ENCODE measurements at regions not wholly inside any gene's neighbourhood (a gene's known extent, or its start where the extent isn't known, plus 50 kb on each side); places are given as distances from the start of the nearest gene placed in this dataset.

- no peak for DNase-seq (ENCODE audit: low spot score)
Observed at GRCh38 chr4:153976954-153977353, 188.1 kb upstream of the SFRP2 start.

- DNase-seq (ENCODE audit: low spot score), result no peak
Observed at GRCh38 chr4:153974452-153974851, 185.6 kb upstream of the SFRP2 start.

- no peak for DNase-seq (ENCODE audit: low spot score)
Observed at GRCh38 chr4:153973942-153974341, 185.1 kb upstream of the SFRP2 start.

DNA sequence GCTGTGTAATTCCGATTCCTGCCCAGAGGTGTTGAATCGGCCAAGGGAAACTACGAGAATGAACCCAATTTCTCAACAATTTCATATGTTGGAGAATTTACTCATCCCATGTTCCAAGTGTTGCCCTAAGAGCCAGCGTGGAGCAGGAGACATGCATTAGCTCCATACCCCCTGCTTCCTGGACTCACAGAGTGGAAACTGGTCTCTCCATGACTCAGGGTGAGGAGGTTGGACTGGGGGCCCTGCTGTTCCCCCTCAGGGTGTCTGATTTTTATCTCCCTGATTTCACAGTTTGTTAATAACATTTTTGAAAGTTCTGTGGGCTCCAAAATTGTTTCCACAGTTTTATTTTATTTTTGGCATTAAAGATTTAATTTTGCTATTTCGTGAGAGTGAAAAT lies 183.0 kb upstream of the SFRP2 start:
- no peak for DNase-seq (ENCODE audit: low spot score)

DNA sequence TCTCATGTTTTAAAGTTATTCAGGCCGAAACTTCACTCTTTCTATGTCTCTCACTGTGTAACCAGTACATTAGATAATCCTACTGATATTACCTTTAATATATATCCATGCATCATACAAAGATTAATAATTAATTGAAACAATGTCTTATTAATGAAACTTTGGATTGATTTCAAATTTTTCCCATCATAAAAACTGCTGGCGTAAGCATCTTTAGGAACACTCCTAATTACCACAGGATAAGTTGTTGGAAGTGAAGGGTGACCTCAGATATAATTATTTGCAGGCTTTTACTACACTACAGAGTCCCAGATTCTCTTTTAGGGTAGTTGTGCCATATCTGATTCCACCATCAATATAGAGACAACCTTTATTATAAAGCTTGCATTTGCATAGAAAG lies 181.3 kb upstream of the SFRP2 start:
- no peak for DNase-seq (ENCODE audit: low spot score)

GRCh38 chr4:153969542-153969941 lies 180.7 kb upstream of the SFRP2 start:
- DNase-seq (ENCODE audit: low spot score), result no peak

- DNase-seq (ENCODE audit: low spot score), result no peak
Observed at GRCh38 chr4:153966641-153967040, 177.8 kb upstream of the SFRP2 start.

- DNase-seq (ENCODE audit: low spot score), result no peak
Observed at GRCh38 chr4:153963216-153963615, 174.3 kb upstream of the SFRP2 start.

DNA sequence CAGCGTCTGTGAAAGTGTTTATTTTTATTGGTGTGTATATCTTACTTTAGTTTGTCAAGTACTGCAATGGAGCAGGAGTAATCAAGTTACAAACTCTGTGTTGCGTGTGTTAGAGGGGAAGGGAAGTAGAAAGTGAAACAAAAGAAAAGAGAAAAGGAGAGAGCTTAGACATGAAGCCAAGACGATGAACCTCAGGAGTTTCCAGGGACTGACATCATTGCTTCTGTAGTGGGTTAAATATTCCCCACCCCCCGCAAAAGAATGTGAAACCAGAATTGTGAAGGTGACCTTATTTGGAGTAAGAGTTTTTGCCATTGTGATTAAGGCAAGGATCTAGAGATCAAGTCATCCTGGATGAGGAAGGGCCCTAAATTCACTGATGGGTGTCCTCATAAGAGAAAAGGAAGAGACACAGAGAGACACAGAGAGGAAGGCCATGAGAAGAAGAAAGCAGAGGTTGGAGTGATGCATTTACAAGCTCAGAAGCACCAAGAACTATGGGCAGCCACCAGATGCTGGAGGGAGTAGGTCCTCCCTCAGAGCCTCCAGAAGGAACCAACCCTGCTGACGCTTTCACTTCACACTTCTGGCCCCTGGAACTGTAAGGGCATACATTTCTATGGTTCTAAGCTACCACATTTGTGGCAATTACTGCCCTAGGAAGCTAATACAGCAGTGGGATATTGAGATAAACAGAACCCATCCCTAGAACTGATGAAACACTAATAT lies 173.6 kb upstream of the SFRP2 start:
- no peak for DNase-seq (ENCODE audit: low spot score)

DNA sequence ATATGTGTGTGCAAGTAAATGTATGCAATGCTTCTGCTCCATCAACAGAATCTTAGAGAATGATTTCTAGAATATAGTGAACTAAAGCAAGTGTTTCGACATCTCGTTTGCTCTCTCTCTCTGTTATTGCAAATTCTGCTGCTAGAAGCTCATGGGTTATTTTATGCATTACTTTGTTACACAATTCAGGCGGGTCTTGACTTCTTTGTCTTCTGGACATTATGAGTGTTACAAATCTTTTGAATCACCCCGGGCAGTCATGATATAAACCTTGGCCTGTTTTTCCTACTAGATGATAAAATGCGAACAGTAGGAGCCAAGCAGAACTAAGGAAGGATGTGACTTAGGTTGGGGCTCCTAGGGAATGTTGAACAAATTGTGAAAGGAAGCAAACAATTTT lies 166.4 kb upstream of the SFRP2 start:
- DNase-seq (ENCODE audit: low spot score), result no peak

DNA sequence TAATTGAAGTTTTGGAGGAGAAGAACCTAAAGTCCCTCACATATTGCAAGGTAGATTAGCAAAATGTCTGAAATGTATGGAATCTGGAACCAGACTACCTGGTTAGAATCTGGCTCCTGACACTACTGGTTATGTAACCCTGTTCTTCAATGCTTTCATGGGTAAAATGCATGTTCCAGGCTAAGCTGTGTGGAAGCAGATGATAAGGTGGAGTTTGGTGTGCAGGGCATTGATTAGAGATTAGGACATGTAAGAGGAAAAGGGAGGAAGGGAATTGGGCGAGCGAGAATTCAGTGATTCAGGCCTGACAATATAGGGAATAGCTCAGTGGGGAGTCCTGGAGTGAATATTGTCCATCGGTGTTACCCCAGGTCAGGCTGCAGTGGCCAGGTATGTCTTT lies 165.8 kb upstream of the SFRP2 start:
- no peak for DNase-seq (ENCODE audit: low spot score)

DNA sequence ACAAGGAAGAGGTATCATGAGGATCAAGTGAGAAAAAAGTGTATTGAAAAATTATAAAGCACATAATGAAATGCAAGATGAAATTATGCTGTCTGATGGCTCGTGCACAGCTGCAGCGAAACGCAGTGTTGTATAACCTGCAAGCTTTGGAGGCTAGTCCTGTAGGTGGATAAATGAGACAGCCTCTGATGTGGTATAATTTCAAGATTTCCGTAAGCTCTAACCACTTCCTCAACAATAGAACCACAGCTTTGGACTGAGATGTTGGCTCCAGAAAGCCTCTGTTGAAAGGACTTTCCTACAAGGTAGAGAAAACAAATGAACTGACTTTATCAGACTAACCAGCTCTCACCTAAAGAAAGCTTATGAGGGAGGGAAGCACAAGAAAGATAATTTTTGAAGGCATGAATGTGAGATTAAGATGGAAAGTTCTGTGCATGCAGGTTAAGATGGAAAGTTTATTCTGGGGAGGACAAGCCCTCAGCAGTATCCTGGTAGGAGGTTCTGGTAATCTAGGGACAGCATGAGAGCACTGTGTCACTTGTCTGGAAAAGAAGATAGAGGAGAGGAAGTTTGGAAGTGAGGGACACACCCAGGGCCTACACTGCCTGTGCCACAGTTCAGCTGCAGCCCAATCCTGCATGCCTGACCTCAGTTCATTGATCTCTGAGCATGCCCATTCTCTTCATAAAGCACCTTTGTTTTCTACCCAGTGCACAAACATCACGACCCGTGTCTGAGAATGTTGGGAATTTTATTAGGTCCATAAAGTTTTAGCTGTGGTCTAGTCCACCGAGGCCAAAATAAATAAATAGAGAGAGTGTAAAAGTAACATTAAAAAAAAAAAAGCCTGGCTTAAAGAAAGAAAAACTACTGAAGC lies 161.5 kb upstream of the SFRP2 start:
- no peak for DNase-seq (ENCODE audit: low spot score)

DNA sequence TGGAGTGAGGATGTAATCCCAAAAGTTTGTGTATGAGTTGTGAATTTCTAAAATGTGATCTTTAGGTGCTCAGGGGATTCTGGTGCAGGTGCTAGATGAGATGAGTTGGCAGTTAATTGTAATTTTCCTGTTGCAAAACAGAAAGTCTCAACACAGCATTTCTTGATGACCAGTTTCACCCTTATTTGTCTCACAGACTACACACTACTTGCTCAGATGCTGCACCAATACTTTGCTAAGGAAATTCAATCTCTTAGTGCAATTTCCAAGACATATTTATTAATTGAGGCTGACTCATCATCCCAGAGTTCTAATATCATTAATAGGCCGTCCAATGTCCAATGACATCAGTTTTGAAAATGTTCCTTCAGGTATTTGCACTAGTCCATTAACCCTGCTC lies 159.2 kb upstream of the SFRP2 start:
- no peak for DNase-seq (ENCODE audit: low spot score)

DNA sequence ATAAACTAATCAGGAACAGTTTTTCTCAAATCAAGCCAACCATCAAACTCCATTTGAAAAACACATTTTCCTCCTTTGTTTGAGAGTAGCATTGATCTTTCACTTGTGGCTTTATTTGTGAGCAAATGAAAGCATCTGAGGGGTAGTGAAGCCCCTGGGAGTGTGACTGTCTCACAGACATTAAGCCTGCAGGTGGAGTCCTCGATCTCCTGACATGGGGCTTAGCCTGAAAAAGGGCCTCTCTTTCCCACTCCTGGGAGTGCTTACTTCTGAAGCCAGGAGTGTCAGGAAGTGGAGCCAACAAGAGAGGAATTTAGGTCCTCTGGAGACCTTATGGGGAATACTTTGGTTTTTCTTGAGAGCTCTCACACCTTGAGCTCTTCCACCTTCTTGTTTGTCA lies 158.2 kb upstream of the SFRP2 start:
- DNase-seq (ENCODE audit: low spot score), result no peak

DNA sequence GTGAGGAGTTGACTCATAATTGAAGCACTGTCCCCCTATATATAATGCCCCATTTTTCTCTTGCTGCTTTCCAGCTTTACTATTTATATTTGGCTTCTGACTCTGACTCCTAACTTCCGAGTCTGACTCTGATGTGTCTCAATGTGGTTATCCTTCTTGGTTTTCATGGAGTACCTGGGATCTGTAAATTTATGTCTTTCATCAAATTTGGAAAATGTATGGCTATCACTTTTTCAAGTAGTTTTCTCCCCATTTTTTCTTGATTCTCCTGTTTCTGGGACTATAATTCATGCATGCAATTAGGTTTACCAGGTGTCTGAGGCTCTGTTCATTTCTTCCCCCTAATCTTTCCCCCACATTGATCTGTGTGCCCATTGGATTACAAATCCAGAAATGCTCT lies 156.8 kb upstream of the SFRP2 start:
- DNase-seq (ENCODE audit: low spot score), result no peak

DNA sequence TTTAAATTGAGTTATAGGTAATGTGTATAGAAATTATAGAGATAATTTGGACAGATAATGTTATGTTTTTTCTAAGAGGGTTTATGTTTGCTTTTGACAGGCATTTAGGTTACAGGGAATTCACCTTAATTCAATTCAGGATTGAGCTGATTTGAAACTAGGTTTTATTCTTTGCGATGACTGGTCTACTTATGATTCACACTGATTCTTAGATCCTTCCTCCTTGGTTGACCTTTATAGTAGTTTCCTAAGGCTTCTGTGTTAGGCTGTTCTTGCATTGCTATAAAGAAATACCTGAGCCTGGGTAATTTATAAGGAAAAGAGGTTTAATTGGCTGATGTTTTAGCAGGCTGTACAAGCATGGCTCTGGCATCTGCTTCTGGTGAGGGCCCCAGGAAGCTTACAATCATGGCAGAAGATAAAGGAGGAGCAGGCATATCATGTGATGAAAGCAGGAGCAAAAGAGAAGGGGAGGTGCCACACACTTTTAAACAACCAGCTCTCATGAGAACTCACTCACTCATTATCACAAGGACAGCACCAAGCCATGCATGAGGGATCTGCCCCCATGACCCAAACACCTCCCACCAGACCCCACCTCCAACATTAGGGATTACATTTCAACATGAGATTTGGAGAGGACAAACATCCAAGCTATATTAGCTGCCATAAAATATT lies 155.0 kb upstream of the SFRP2 start:
- no peak for DNase-seq (ENCODE audit: low spot score)

GRCh38 chr4:153940916-153941315 lies 152.0 kb upstream of the SFRP2 start:
- DNase-seq (ENCODE audit: low spot score), result no peak

- DNase-seq (ENCODE audit: low spot score), result no peak
Observed at GRCh38 chr4:153939570-153939969, 150.7 kb upstream of the SFRP2 start.

DNA sequence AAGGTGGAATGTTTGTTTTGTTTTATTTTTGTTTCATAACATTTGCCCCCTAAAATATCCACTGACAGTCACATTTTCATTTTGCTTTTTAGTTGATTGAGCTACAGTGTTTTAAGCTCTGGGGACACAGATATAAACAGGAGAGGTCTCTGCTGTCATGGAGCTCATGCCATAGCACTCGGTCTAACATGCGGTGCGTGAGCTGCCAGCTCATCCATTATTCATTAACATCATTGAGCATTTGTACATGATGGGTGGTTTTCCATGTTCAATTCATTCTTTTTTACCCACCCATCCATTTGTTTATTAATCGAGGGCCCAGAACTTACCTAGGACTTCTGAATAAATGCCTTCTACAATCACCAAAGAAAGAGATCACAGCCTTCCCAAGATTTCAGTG lies 150.1 kb upstream of the SFRP2 start:
- DNase-seq (ENCODE audit: low spot score), result no peak

- DNase-seq (ENCODE audit: low spot score), result no peak
Observed at GRCh38 chr4:153937289-153937688, 148.4 kb upstream of the SFRP2 start.

- DNase-seq (ENCODE audit: low spot score), result no peak
Observed at GRCh38 chr4:153936121-153936520, 147.2 kb upstream of the SFRP2 start.

GRCh38 chr4:153934688-153935017 lies 145.8 kb upstream of the SFRP2 start:
- DNase-seq (ENCODE audit: low spot score), result no peak
